Astrocyte of the spinal cord (primary cell): ENCODE measurements at regions not wholly inside any gene's neighbourhood (a gene's known extent, or its start where the extent isn't known, plus 50 kb on each side); places are given as distances from the start of the nearest gene placed in this dataset.

ENCODE experiments used
- DNase-seq: peaks from one replicate; pipeline ENCODE4 v3.0.0; 2011; ENCODE audit warnings: low read depth, low spot score
- H3K4me3 ChIP-seq: 2 replicates; pipeline ENCODE4 v1.5.1; 2011; ENCODE audit warnings: low read depth, mild to moderate bottlenecking, low read length, moderate library complexity
- CTCF ChIP-seq: IDR thresholded peaks from 2 replicates; pipeline ENCODE4 v1.5.1; 2012; ENCODE audit warnings: low read depth, mild to moderate bottlenecking, low read length, inconsistent platforms
- in situ Hi-C: cut with HindIII; loops from 2 replicates; pipeline ENCODE4 v1.10.0; 2017; ENCODE audit warnings: low sequenced_read_pairs

DNA sequence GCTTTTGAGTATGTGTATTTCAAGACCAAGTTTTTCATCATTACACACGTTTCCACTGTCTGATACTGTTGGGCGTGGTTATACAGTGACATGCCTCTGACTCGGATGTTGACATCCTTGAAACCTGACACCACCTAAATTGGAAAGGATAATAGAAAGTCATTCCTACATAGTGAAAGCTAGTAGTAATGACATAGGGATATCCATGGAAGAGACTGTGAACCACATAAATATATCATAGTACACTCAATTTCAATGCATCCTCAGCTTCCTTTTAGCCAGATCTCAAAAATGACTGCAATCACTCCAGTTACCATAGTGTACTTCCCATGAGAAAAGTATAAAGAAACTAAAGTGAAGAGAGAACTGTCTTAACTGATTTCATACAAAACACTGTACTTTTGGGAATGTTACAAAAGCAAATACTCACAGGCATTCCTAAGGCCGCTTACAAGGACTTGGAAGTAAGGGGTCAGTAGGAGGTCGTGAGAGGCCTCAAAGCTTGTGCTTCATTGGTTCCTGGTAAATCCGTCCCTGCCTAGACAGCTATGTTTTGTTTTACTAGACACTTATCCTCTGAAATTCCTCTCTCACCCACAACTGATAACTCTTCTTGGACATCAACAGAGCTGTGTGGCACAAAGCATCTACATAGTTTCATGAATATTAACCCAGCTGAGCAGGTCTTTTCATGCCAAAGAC is 71.8 kb upstream of the VWDE start:
- TF ChIP-seq CTCF: no peak
- in situ Hi-C loops: no loop called here
- H3K4me3 ChIP-seq: no peak overlapping the region
- DNase-seq: peak; percentile 51

DNA sequence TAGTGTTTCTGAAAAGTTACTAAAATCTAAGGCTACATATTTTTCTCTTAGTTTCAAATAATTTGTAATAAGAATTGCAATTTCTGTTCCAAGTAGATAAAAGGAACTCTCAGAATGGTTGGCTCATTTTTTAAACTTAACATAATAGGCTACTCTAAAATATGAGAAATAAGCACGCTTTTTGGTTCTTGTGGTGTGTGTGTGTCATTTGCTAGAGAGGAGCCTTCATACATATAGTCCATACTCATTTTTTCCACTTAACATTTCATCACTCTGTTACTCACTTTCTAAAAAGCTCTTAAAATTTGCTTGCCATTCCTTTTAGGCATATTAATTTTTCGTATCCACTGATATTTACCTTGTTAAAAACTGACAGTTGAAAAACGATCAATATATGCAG is 74.0 kb upstream of the VWDE start:
- no peak for DNase-seq
- no peak overlapping the region for H3K4me3 ChIP-seq
- in situ Hi-C loops: no loop called here
- TF ChIP-seq CTCF: no peak

DNA sequence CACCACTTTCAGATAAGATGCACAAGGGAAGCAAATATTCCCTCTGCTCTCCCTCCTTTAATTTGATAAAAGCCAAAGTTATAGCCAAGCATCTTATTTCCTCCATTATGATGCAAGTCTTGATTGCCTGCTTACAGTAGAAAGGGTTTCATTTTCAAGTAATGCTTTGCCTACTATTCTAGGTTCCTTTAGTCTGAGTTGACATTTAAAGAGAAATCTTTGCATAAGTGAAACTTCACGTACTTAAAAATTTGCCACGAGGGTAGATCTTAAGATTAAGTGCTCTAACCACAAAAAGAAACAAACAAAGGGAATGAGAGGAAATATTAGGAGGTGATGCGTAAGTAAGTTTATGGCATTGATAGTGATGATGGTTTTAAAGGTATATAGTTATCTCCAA is 78.1 kb upstream of the VWDE start:
- TF ChIP-seq CTCF: no peak
- no peak for DNase-seq
- no peak overlapping the region for H3K4me3 ChIP-seq
- in situ Hi-C loops: no loop called here

- no peak for DNase-seq
- in situ Hi-C loops: no loop called here
- no peak for TF ChIP-seq CTCF
- no peak overlapping the region for H3K4me3 ChIP-seq
Measured at GRCh38 chr7:12485845-12486244, 82.2 kb upstream of the VWDE start.

DNA sequence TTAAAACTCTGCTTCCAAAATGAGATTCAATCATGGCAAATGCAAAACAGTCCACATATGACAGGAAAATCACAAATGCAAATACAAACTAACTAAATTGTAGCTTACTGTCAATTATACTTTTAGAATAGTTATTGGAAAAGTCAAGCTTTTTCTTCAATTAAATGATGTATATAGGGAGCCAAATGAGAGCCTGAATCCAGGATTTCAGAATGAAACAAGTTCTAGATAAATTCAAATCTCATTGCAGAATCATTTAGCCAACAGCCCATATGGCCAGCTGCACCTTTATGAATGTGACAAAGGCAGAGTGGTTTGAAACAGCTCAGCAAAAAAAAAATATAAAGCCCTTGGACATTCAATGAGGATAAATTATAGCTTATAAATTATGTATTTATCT is 82.2 kb upstream of the SCIN start:
- TF ChIP-seq CTCF: no peak
- no peak overlapping the region for H3K4me3 ChIP-seq
- in situ Hi-C loops: no loop called here
- DNase-seq: no peak

DNA sequence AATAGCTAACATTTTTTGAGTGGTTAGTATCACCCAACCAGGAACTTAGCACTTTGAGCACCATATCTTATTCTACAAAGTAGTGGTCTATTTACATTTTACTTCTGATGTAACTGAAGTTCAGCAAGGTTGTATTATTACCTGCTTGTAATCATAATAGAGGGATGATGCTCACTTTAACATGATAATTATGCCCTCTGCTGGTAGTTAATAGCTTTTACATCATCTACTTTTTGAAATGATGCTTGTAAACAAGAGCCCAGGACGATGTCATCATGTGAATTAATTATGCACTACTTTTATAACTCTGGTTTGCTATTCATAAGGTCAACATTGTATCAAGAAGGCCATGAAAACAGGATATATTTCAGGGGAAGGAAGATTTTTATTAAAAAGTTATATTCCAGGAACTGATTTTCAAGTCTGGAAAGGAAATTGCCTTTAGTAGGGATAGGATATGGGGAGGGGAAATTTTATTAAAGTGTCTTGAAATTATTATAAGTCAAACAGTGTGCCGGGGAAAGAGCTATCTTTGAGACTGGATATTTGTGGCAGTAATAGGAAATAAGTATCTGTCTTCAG is 80.3 kb upstream of the SCIN start:
- H3K4me3 ChIP-seq: no peak overlapping the region
- peak; percentile 48 for TF ChIP-seq CTCF
- in situ Hi-C loops: no loop called here
- peak; percentile 49 for DNase-seq
